ENCODE measurements at regions not wholly inside any gene's neighbourhood (a gene's known extent, or its start where the extent isn't known, plus 50 kb on each side); places are given as distances from the start of the nearest gene placed in this dataset.

GRCh38 chr14:61119006-61119405 lies 138.0 kb downstream of the SLC38A6 start:
- no peak for DNase-seq
- Histone ChIP-seq H3K27me3 (no peaks in the 10 kb centered on the region), H3K4me1 (no peaks in the 10 kb centered on the region), H3K36me3 (no peaks in the 10 kb centered on the region), H3K4me3 (no peak overlapping the region), H3K9me3 (no peaks in the 10 kb centered on the region), H3K27ac (no peak overlapping the region)
- WGBS, 2 donors (ENCODE audit: low coverage in 1 of 2) = 69 to 88% methylated on average over 1 of the region's 1 CpG
- intact Hi-C loops (cut with DNase I; ENCODE audit: low total_unique reads) (no loop called here), in situ Hi-C loops (cut with MboI; ENCODE audit: low pct_ligation_motif_present in 1 of 4, low pct_unique_long_range_greater_than_20kb in 1 of 4, low sequenced_read_pairs in 3 of 4) (no loop called here)
- TF ChIP-seq EP300 (IDR thresholded peaks at IDR 0.05; ENCODE audit: low read depth) = no peak
- no peak for TF ChIP-seq CTCF (IDR thresholded peaks at IDR 0.05)
- TF ChIP-seq POLR2AphosphoS5 (IDR thresholded peaks at IDR 0.05) = no peak
- no peak for TF ChIP-seq POLR2A (IDR thresholded peaks at IDR 0.05)

- TF ChIP-seq EP300 (IDR thresholded peaks at IDR 0.05; ENCODE audit: low read depth) = no peak
- no peak for TF ChIP-seq POLR2A (IDR thresholded peaks at IDR 0.05)
- WGBS, 2 donors (ENCODE audit: low coverage in 1 of 2) = 61 to 93% methylated on average over 3 to 10 of the region's 10 CpGs
- H3K36me3 ChIP-seq = no peaks in the 10 kb centered on the region
- no peak overlapping the region for H3K4me3 ChIP-seq
- DNase-seq = no peak
- H3K9me3 ChIP-seq = no peaks in the 10 kb centered on the region
- H3K27me3 ChIP-seq = no peaks in the 10 kb centered on the region
- intact Hi-C loops (cut with DNase I; ENCODE audit: low total_unique reads) = no loop called here
- no peaks in the 10 kb centered on the region for H3K4me1 ChIP-seq
- no peak overlapping the region for H3K27ac ChIP-seq
- in situ Hi-C loops (cut with MboI; ENCODE audit: low pct_ligation_motif_present in 1 of 4, low pct_unique_long_range_greater_than_20kb in 1 of 4, low sequenced_read_pairs in 3 of 4) = no loop called here
These were observed 135.3 kb downstream of the SLC38A6 start for GRCh38 chr14:61116369-61116768.

- Histone ChIP-seq H3K36me3 (no peaks in the 10 kb centered on the region), H3K4me3 (no peak overlapping the region), H3K27ac (no peak overlapping the region), H3K9me3 (no peaks in the 10 kb centered on the region), H3K27me3 (no peaks in the 10 kb centered on the region), H3K4me1 (no peaks in the 10 kb centered on the region)
- WGBS, 2 donors (ENCODE audit: low coverage in 1 of 2) = 42 to 72% methylated on average over 4 to 6 of the region's 6 CpGs
- intact Hi-C loops (cut with DNase I; ENCODE audit: low total_unique reads) = no loop called here
- in situ Hi-C loops (cut with MboI; ENCODE audit: low pct_ligation_motif_present in 1 of 4, low pct_unique_long_range_greater_than_20kb in 1 of 4, low sequenced_read_pairs in 3 of 4) = no loop called here
- no peak for DNase-seq
- TF ChIP-seq EP300 (IDR thresholded peaks at IDR 0.05; ENCODE audit: low read depth) (no peak), POLR2A (IDR thresholded peaks at IDR 0.05) (no peak), POLR2AphosphoS5 (IDR thresholded peaks at IDR 0.05) (no peak), CTCF (IDR thresholded peaks at IDR 0.05) (no peak)
These were observed 132.6 kb downstream of the SLC38A6 start for GRCh38 chr14:61113561-61114225.

GRCh38 chr14:61112506-61112905 lies 131.5 kb downstream of the SLC38A6 start:
- no peak for TF ChIP-seq POLR2A (IDR thresholded peaks at IDR 0.05)
- TF ChIP-seq POLR2AphosphoS5 (IDR thresholded peaks at IDR 0.05) = no peak
- TF ChIP-seq CTCF (IDR thresholded peaks at IDR 0.05) = no peak
- no peak for TF ChIP-seq EP300 (IDR thresholded peaks at IDR 0.05; ENCODE audit: low read depth)
- intact Hi-C loops (cut with DNase I; ENCODE audit: low total_unique reads) (no loop called here), in situ Hi-C loops (cut with MboI; ENCODE audit: low pct_ligation_motif_present in 1 of 4, low pct_unique_long_range_greater_than_20kb in 1 of 4, low sequenced_read_pairs in 3 of 4) (no loop called here)
- WGBS, 2 donors (ENCODE audit: low coverage in 1 of 2) = 88 to 100% methylated on average over 1 to 5 of the region's 5 CpGs
- DNase-seq = no peak
- Histone ChIP-seq H3K27me3 (no peaks in the 10 kb centered on the region), H3K36me3 (no peaks in the 10 kb centered on the region), H3K9me3 (no peaks in the 10 kb centered on the region), H3K4me1 (no peaks in the 10 kb centered on the region), H3K4me3 (no peak overlapping the region), H3K27ac (no peak overlapping the region)

GRCh38 chr14:61111731-61112130 lies 130.7 kb downstream of the SLC38A6 start:
- no peaks in the 10 kb centered on the region for H3K36me3 ChIP-seq
- no peaks in the 10 kb centered on the region for H3K4me1 ChIP-seq
- no peak for DNase-seq
- intact Hi-C loops (cut with DNase I; ENCODE audit: low total_unique reads) (no loop called here), in situ Hi-C loops (cut with MboI; ENCODE audit: low pct_ligation_motif_present in 1 of 4, low pct_unique_long_range_greater_than_20kb in 1 of 4, low sequenced_read_pairs in 3 of 4) (no loop called here)
- TF ChIP-seq POLR2A (IDR thresholded peaks at IDR 0.05) (no peak), EP300 (IDR thresholded peaks at IDR 0.05; ENCODE audit: low read depth) (no peak), CTCF (IDR thresholded peaks at IDR 0.05) (no peak), POLR2AphosphoS5 (IDR thresholded peaks at IDR 0.05) (no peak)
- no peaks in the 10 kb centered on the region for H3K9me3 ChIP-seq
- no peak overlapping the region for H3K27ac ChIP-seq
- no peaks in the 10 kb centered on the region for H3K27me3 ChIP-seq
- WGBS, 2 donors (ENCODE audit: low coverage in 1 of 2) = 90% methylated on average over 5 of the region's 5 CpGs; no CpG with 5 or more reads in 1 of the 2 donors
- H3K4me3 ChIP-seq = no peak overlapping the region
